ENCODE measurements at regions not wholly inside any gene's neighbourhood (a gene's known extent, or its start where the extent isn't known, plus 50 kb on each side); places are given as distances from the start of the nearest gene placed in this dataset.

DNA sequence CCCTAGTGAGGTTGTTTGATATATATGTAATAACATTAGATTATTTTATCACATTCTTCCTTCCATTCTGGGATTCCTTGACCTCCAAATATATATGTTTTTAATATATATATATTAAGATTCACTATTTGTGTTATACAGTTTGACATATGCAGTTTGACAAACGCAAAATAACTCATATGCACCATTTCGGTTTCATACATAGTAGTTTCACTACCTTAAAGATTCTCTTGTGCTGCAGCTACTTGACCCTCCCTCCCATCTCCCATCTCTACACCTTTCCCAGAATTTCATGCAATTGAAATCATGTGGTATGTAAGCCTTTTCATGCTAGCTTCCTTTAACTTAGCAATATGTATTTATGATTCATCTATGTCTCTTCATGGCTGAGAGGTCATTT, 1244.4 kb downstream of the SORCS3 start:
- TF ChIP-seq, protein P1, sequence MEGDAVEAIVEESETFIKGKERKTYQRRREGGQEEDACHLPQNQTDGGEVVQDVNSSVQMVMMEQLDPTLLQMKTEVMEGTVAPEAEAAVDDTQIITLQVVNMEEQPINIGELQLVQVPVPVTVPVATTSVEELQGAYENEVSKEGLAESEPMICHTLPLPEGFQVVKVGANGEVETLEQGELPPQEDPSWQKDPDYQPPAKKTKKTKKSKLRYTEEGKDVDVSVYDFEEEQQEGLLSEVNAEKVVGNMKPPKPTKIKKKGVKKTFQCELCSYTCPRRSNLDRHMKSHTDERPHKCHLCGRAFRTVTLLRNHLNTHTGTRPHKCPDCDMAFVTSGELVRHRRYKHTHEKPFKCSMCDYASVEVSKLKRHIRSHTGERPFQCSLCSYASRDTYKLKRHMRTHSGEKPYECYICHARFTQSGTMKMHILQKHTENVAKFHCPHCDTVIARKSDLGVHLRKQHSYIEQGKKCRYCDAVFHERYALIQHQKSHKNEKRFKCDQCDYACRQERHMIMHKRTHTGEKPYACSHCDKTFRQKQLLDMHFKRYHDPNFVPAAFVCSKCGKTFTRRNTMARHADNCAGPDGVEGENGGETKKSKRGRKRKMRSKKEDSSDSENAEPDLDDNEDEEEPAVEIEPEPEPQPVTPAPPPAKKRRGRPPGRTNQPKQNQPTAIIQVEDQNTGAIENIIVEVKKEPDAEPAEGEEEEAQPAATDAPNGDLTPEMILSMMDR (IDR thresholded peaks at IDR 0.05) = no peak
- Histone ChIP-seq H3K4me3 (no peak overlapping the region), H3K27ac (no peak overlapping the region), H3K36me3 (ENCODE audit: insufficient read depth in 1 of 2, low read depth in 1 of 2) (no peaks in the 10 kb centered on the region), H3K4me1 (no peaks in the 10 kb centered on the region), H3K9me3 (peaks cover 6% of the 10 kb centered on the region), H3K27me3 (ENCODE audit: insufficient read depth in 3 of 3, low read length in 2 of 3) (no peaks in the 10 kb centered on the region)
- DNase-seq (no peak), ATAC-seq (no peak)
- 85 to 91% (median 88%) methylated on average over 2 of the region's 2 CpGs for WGBS, 3 donors
- intact Hi-C loops (cut with DNase I) = no loop called here

DNA sequence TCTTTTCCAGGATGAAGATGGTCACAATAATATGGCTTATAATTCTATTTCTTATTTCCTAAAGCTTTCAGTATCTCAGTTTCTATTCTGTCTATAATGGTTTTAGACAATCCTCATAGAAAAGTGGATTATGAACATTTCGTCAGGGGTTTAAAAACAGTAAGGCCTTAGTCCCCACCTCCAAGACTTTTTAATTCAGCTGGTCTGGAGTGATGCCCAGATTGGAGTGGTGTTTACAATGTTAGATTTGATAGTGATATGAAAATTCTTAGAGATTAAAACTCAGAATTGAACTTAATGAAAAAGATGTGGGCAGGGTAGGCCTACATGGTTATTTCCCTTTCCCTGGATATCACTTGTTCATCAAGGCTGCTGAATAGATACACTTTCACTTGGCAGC, 1238.3 kb downstream of the SORCS3 start:
- 53 to 64% (median 63%) methylated on average over 1 of the region's 1 CpG for WGBS, 3 donors
- ATAC-seq = no peak

DNA sequence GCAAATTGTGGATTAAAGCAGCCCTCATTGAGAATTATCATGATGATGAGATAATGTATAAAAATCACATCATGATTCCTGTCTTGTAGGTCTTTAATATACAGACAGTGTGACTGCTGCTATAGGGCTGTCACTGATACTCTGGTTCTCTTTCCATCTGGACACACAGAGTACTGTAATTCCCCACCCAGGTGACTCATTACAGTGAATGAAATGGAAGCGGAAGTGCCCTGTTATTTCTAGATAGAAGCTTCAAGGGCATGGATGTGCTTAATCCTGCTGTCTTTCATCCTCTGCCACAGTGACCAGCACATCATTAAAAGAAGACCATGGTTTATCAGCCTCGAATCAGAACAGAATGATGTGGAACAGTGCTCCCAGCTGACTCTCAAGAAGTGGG, 1234.0 kb downstream of the SORCS3 start:
- intact Hi-C loops (cut with DNase I) = no loop called here
- WGBS, 3 donors = 69 to 80% (median 76%) methylated on average over 2 of the region's 2 CpGs
- ATAC-seq (no peak), DNase-seq (no peak)
- Histone ChIP-seq H3K27me3 (ENCODE audit: insufficient read depth in 3 of 3, low read length in 2 of 3) (no peaks in the 10 kb centered on the region), H3K9me3 (peaks cover 14% of the 10 kb centered on the region), H3K27ac (no peak overlapping the region), H3K4me1 (no peaks in the 10 kb centered on the region), H3K4me3 (no peak overlapping the region), H3K36me3 (ENCODE audit: insufficient read depth in 1 of 2, low read depth in 1 of 2) (no peaks in the 10 kb centered on the region)
- TF ChIP-seq, protein P1 (IDR thresholded peaks at IDR 0.05) = no peak

More for the DNA sequence above, 1238.3 kb downstream of the SORCS3 start:
- no peak overlapping the region for H3K4me3 ChIP-seq
- DNase-seq = no peak
- H3K27ac ChIP-seq = no peak overlapping the region
- H3K9me3 ChIP-seq = no peaks in the 10 kb centered on the region
- no peaks in the 10 kb centered on the region for H3K4me1 ChIP-seq
- H3K27me3 ChIP-seq (ENCODE audit: insufficient read depth in 3 of 3, low read length in 2 of 3) = no peaks in the 10 kb centered on the region
- TF ChIP-seq, protein P1 (IDR thresholded peaks at IDR 0.05) = no peak
- intact Hi-C loops (cut with DNase I) = no loop called here
- H3K36me3 ChIP-seq (ENCODE audit: insufficient read depth in 1 of 2, low read depth in 1 of 2) = no peaks in the 10 kb centered on the region

- H3K4me3 ChIP-seq = no peak overlapping the region
- H3K9me3 ChIP-seq = peaks cover 14% of the 10 kb centered on the region
- intact Hi-C loops (cut with DNase I) = no loop called here
- H3K27ac ChIP-seq = no peak overlapping the region
- 61 to 70% (median 67%) methylated on average over 4 of the region's 4 CpGs for WGBS, 3 donors
- no peaks in the 10 kb centered on the region for H3K27me3 ChIP-seq (ENCODE audit: insufficient read depth in 3 of 3, low read length in 2 of 3)
- no peak for ATAC-seq
- no peaks in the 10 kb centered on the region for H3K36me3 ChIP-seq (ENCODE audit: insufficient read depth in 1 of 2, low read depth in 1 of 2)
- no peak for DNase-seq
- no peaks in the 10 kb centered on the region for H3K4me1 ChIP-seq
- TF ChIP-seq, protein P1 (IDR thresholded peaks at IDR 0.05) = no peak
Measured at GRCh38 chr10:105872665-105873064, 1231.6 kb downstream of the SORCS3 start.

DNA sequence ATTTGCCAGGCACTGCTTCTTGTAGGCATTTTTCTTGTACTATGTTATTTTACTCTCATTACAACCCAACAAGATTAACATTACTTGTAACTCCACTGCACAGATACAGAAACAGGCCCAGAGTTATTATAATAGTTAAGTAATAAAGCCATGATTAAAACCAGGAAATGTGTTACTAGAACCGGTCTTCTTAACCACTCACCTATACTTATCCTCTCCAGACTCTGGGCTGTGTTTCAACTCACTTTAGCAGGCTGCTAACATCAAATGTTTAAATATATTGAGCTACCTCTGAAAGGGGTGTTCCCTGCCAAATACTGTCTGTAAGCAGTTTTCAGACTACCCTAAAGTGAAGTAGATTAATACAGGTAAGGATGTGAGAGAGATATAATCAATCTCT, 1227.8 kb downstream of the SORCS3 start:
- WGBS, 3 donors = 41 to 84% (median 69%) methylated on average over 1 of the region's 1 CpG
- Histone ChIP-seq H3K36me3 (ENCODE audit: insufficient read depth in 1 of 2, low read depth in 1 of 2) (no peaks in the 10 kb centered on the region), H3K9me3 (peaks cover 14% of the 10 kb centered on the region), H3K4me1 (no peaks in the 10 kb centered on the region), H3K27ac (no peak overlapping the region), H3K4me3 (no peak overlapping the region), H3K27me3 (ENCODE audit: insufficient read depth in 3 of 3, low read length in 2 of 3) (no peaks in the 10 kb centered on the region)
- TF ChIP-seq, protein P1 (IDR thresholded peaks at IDR 0.05) = no peak
- intact Hi-C loops (cut with DNase I) = no loop called here
- ATAC-seq (no peak), DNase-seq (no peak)

Data from psoas muscle (tissue), 7 donors.